GM23338 (cell line): ENCODE measurements at regions not wholly inside any gene's neighbourhood (a gene's known extent, or its start where the extent isn't known, plus 50 kb on each side); places are given as distances from the start of the nearest gene placed in this dataset.

Source experiments
- ATAC-seq: fragments of 200-7000 bp; cut with Tn5 transposase; 3 replicates; pipeline ENCODE4 v1.9.1; 2020
- DNase-seq: peaks from one replicate; pipeline ENCODE4 v3.0.0-alpha.2; 2015; ENCODE audit warnings: low spot score
- H2AFZ ChIP-seq: fragments of 200-600 bp; sonication (generic); 2 replicates; pipeline ENCODE4 v1.8.0; 2016; ENCODE audit warnings: antibody characterized with exemption, mild to moderate bottlenecking, moderate library complexity
- H3F3A ChIP-seq: fragments of 200-600 bp; sonication (generic); replicated peaks from 2 replicates; pipeline ENCODE4 v1.8.0; 2017; ENCODE audit warnings: antibody characterized with exemption, mixed run types, low read depth
- H3K27ac ChIP-seq: fragments of 200-600 bp; sonication (generic); 2 replicates; pipeline ENCODE4 v1.6.1; 2016; ENCODE audit warnings: low read depth
- H3K27me3 ChIP-seq: fragments of 200-600 bp; sonication (generic); 2 replicates; pipeline ENCODE4 v1.8.0; 2016; ENCODE audit warnings: mild to moderate bottlenecking, mixed run types, moderate library complexity; ENCODE audit not compliant: insufficient read depth
- H3K36me3 ChIP-seq: fragments of 200-600 bp; sonication (generic); 2 replicates; pipeline ENCODE4 v1.8.0; 2016; ENCODE audit warnings: mild to moderate bottlenecking; ENCODE audit not compliant: insufficient read depth
- H3K4me1 ChIP-seq: fragments of 200-600 bp; sonication (generic); 2 replicates; pipeline ENCODE4 v1.8.0; 2016; ENCODE audit warnings: mild to moderate bottlenecking, moderate library complexity; ENCODE audit not compliant: insufficient read depth
- H3K4me2 ChIP-seq: fragments of 200-600 bp; sonication (generic); 2 replicates; pipeline ENCODE4 v1.7.1; 2017; ENCODE audit warnings: mixed run types
- H3K4me3 ChIP-seq: fragments of 200-600 bp; sonication (generic); 2 replicates; pipeline ENCODE4 v1.6.1; 2016; ENCODE audit warnings: mixed run types
- H3K79me2 ChIP-seq: fragments of 200-600 bp; sonication (generic); replicated peaks from 2 replicates; pipeline ENCODE4 v1.8.0; 2017; ENCODE audit warnings: mild to moderate bottlenecking; ENCODE audit not compliant: insufficient read depth
- H3K9me2 ChIP-seq: fragments of 200-600 bp; sonication (generic); 2 replicates; pipeline ENCODE4 v1.8.0; 2017; ENCODE audit not compliant: insufficient read depth
- H4K20me1 ChIP-seq: fragments of 200-600 bp; sonication (generic); replicated peaks from 2 replicates; pipeline ENCODE4 v1.8.0; 2017; ENCODE audit warnings: mild to moderate bottlenecking; ENCODE audit not compliant: insufficient read depth
- H3K27ac Mint-ChIP-seq: 2 replicates; pipeline ENCODE4 v1.8.0; 2020; ENCODE audit warnings: inconsistent platforms, mild to moderate bottlenecking, moderate library complexity, mixed read lengths
- H3K27me3 Mint-ChIP-seq: 3 replicates; pipeline ENCODE4 v1.8.0; 2022; ENCODE audit warnings: low read depth, mild to moderate bottlenecking, moderate library complexity, mixed read lengths, inconsistent platforms; ENCODE audit not compliant: insufficient read depth, poor library complexity
- H3K36me3 Mint-ChIP-seq: 3 replicates; pipeline ENCODE4 v1.8.0; 2021; ENCODE audit warnings: low read depth, mild to moderate bottlenecking, inconsistent platforms, moderate library complexity, mixed read lengths
- H3K4me1 Mint-ChIP-seq: 3 replicates; pipeline ENCODE4 v1.8.0; 2020; ENCODE audit warnings: mild to moderate bottlenecking, inconsistent platforms, mixed read lengths
- H3K4me3 Mint-ChIP-seq: 3 replicates; pipeline ENCODE4 v1.8.0; 2021; ENCODE audit warnings: moderate library complexity, mild to moderate bottlenecking, inconsistent platforms, mixed read lengths
- H3K9me3 Mint-ChIP-seq: 3 replicates; pipeline ENCODE4 v1.8.0; 2020; ENCODE audit warnings: moderate library complexity, mild to moderate bottlenecking, inconsistent platforms, mixed read lengths
- CREB1 ChIP-seq: fragments of 250-450 bp; sonication (Bioruptor Pico); IDR thresholded peaks from 2 replicates; pipeline ENCODE4 v1.5.0; 2020; ENCODE audit warnings: low read depth, mild to moderate bottlenecking, moderate library complexity
- EZH2phosphoT487 ChIP-seq: fragments of 200-600 bp; sonication (generic); IDR thresholded peaks from one replicate; pipeline ENCODE4 v1.8.1; 2018; ENCODE audit warnings: antibody characterized with exemption; ENCODE audit not compliant: unreplicated experiment
- JUNB ChIP-seq: IDR thresholded peaks from one replicate; pipeline ENCODE4 v1.6.1; 2016; ENCODE audit warnings: antibody characterized with exemption; ENCODE audit not compliant: unreplicated experiment
- NANOG ChIP-seq: IDR thresholded peaks from 2 replicates; pipeline ENCODE4 v1.6.1; 2016; ENCODE audit warnings: antibody characterized with exemption, borderline replicate concordance
- POLR2AphosphoS5 ChIP-seq: IDR thresholded peaks from 2 replicates; pipeline ENCODE4 v1.6.1; 2016; ENCODE audit warnings: antibody characterized with exemption, low read depth
- ZNF114 ChIP-seq: fragments of 250-450 bp; sonication (Bioruptor Pico); IDR thresholded peaks from 2 replicates; pipeline ENCODE4 v1.5.0; 2020; ENCODE audit warnings: mild to moderate bottlenecking, moderate library complexity
- ZNF331 ChIP-seq: fragments of 250-450 bp; sonication (Bioruptor Pico); IDR thresholded peaks from 2 replicates; pipeline ENCODE4 v1.5.0; 2020; ENCODE audit warnings: low read depth, mild to moderate bottlenecking, moderate library complexity
- TF ChIP-seq, protein P1 (sequence below): IDR thresholded peaks from one replicate; pipeline ENCODE4 v1.6.1; 2018; ENCODE audit warnings: antibody characterized with exemption; ENCODE audit not compliant: unreplicated experiment
- TF ChIP-seq, protein P2 (sequence below), 2 experiments: fragments of 200-600 bp in 1 of 2; sonication (generic) in 1 of 2; conservative IDR thresholded peaks; 2 replicates each; pipeline versions ENCODE4 v1.5.1 to v1.6.1; 2016 to 2017; ENCODE audit warnings: antibody characterized with exemption in 2 of 2, low read depth in 2 of 2, mild to moderate bottlenecking in 2 of 2, moderate library complexity in 1 of 2

DNA sequence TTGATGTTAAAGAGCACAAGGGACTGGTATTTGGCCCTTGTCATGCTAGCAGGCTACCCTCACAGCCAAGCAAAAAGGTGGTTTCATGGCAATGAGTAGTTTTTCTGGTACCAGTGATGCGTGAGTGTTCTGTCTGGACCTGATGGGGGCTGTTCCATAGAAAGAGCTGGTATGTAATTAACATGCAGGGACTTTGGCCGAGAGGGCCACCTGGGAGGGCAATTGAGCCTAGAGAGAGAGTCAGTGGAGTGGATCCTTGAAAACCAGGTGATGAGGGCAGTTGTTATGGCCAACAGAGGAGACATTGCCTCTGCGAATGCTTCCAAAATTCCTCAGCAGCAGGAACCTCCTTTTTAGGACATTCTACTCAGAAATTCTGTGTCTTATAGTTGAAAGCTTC, 383.3 kb downstream of the PSAT1 start:
- H3K36me3 Mint-ChIP-seq: no peaks in the 10 kb centered on the region
- Histone ChIP-seq H3K27ac (no peak overlapping the region), H3K4me1 (peaks cover 11% of the 10 kb centered on the region; the same call in 1 of the 2 replicates), H3K27me3 (no peaks in the 10 kb centered on the region), H3K36me3 (no peaks in the 10 kb centered on the region), H2AFZ (no peak overlapping the region), H3K4me2 (no peak overlapping the region; the same call in 1 of the 2 replicates), H3K79me2 (no peaks in the 10 kb centered on the region), H3K4me3 (no peak overlapping the region), H3F3A (no peaks in the 10 kb centered on the region), H3K9me2 (0 out of 2 replicates have a peak, but pooled peaks cover 4% of the 10 kb centered on the region), H4K20me1 (no peaks in the 10 kb centered on the region)
- peaks cover 11% of the 10 kb centered on the region for H3K4me1 Mint-ChIP-seq
- no peak overlapping the region for H3K4me3 Mint-ChIP-seq
- no peaks in the 10 kb centered on the region for H3K27me3 Mint-ChIP-seq
- peaks cover 3% of the 10 kb centered on the region; the same call in 1 of the 3 replicates for H3K9me3 Mint-ChIP-seq
- no peak overlapping the region for H3K27ac Mint-ChIP-seq
- peak; percentile 26; the same call in 2 of the 3 replicates for ATAC-seq
- DNase-seq: peak; percentile 13
- TF ChIP-seq JUNB (no peak), ZNF331 (no peak), CREB1 (CRISPR knock-in tag) (no peak), ZNF114 (CRISPR knock-in tag) (no peak), EZH2phosphoT487 (no peak)
- TF ChIP-seq, protein P1, sequence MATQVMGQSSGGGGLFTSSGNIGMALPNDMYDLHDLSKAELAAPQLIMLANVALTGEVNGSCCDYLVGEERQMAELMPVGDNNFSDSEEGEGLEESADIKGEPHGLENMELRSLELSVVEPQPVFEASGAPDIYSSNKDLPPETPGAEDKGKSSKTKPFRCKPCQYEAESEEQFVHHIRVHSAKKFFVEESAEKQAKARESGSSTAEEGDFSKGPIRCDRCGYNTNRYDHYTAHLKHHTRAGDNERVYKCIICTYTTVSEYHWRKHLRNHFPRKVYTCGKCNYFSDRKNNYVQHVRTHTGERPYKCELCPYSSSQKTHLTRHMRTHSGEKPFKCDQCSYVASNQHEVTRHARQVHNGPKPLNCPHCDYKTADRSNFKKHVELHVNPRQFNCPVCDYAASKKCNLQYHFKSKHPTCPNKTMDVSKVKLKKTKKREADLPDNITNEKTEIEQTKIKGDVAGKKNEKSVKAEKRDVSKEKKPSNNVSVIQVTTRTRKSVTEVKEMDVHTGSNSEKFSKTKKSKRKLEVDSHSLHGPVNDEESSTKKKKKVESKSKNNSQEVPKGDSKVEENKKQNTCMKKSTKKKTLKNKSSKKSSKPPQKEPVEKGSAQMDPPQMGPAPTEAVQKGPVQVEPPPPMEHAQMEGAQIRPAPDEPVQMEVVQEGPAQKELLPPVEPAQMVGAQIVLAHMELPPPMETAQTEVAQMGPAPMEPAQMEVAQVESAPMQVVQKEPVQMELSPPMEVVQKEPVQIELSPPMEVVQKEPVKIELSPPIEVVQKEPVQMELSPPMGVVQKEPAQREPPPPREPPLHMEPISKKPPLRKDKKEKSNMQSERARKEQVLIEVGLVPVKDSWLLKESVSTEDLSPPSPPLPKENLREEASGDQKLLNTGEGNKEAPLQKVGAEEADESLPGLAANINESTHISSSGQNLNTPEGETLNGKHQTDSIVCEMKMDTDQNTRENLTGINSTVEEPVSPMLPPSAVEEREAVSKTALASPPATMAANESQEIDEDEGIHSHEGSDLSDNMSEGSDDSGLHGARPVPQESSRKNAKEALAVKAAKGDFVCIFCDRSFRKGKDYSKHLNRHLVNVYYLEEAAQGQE: no peak
- TF ChIP-seq, protein P2, sequence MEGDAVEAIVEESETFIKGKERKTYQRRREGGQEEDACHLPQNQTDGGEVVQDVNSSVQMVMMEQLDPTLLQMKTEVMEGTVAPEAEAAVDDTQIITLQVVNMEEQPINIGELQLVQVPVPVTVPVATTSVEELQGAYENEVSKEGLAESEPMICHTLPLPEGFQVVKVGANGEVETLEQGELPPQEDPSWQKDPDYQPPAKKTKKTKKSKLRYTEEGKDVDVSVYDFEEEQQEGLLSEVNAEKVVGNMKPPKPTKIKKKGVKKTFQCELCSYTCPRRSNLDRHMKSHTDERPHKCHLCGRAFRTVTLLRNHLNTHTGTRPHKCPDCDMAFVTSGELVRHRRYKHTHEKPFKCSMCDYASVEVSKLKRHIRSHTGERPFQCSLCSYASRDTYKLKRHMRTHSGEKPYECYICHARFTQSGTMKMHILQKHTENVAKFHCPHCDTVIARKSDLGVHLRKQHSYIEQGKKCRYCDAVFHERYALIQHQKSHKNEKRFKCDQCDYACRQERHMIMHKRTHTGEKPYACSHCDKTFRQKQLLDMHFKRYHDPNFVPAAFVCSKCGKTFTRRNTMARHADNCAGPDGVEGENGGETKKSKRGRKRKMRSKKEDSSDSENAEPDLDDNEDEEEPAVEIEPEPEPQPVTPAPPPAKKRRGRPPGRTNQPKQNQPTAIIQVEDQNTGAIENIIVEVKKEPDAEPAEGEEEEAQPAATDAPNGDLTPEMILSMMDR (conservative IDR thresholded peaks at IDR 0.05; ENCODE audit: low read depth in 2 of 2): no peak

DNA sequence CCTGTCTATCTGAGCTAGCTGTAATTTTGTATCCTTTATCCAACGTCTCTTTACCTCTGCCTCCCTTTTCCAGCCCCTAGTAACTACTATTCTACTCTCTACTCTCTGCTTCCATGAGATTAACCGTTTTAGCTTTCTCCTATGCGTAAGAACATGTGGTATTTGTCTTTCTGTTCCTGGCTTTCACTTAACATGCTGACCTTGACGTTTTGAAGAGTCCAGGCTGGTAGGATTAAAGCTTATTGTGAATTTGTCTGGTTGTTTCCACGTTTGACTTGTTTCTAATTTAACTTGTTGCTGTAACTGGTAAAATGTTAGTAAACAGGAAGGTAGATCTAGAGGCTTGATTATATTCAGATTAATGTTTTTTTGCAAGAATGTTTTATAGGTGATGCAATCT, 385.3 kb downstream of the PSAT1 start:
- ATAC-seq (no peak), DNase-seq (no peak)
- Histone ChIP-seq H3K36me3 (no peaks in the 10 kb centered on the region), H3K9me2 (0 out of 2 replicates have a peak, but pooled peaks cover 4% of the 10 kb centered on the region), H3K4me1 (peaks cover 11% of the 10 kb centered on the region; the same call in 1 of the 2 replicates), H3K27me3 (no peaks in the 10 kb centered on the region), H3K27ac (no peak overlapping the region; the same call in 1 of the 2 replicates), H3K4me2 (no peak overlapping the region), H3F3A (no peaks in the 10 kb centered on the region), H2AFZ (no peak overlapping the region), H3K79me2 (no peaks in the 10 kb centered on the region), H4K20me1 (no peaks in the 10 kb centered on the region), H3K4me3 (no peak overlapping the region)
- Mint-ChIP-seq H3K4me3 (no peak overlapping the region), H3K4me1 (peaks cover 11% of the 10 kb centered on the region), H3K36me3 (no peaks in the 10 kb centered on the region), H3K27ac (no peak overlapping the region), H3K9me3 (peaks cover 3% of the 10 kb centered on the region; the same call in 1 of the 3 replicates), H3K27me3 (no peaks in the 10 kb centered on the region)
- TF ChIP-seq POLR2AphosphoS5 (no peak), NANOG (no peak)
